ENCODE measurements at regions not wholly inside any gene's neighbourhood (a gene's known extent, or its start where the extent isn't known, plus 50 kb on each side); places are given as distances from the start of the nearest gene placed in this dataset.

DNA sequence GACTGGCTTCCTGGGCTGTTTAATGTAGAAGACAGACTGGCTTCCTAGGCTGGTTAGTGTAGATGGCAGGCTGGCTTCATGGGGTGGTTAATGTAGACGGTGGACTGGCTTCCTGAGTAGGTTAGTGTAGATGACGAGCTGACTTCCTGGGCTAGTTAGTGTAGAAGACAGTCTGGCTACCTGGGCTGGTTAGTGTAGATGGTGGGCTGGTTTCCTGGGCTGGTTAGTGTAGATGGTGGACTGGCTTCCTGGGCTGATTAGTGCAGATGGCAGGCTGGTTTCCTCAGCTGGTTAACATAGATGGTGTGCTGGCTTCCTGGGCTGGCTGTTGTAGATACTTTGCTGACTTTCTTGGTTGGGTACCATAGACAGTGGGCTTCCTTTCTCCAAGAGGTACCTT, 122.9 kb upstream of the PPP2R2D start:
- Histone ChIP-seq H3K27ac (ENCODE audit: low read length) (no peak overlapping the region), H3K4me1 (ENCODE audit: low read length) (no peaks in the 10 kb centered on the region), H3K27me3 (replicated peaks; ENCODE audit: insufficient read depth, low read length) (no peaks in the 10 kb centered on the region; the same call in 1 of the 2 replicates), H3K9me3 (replicated peaks; ENCODE audit: insufficient read depth, low read length) (no peaks in the 10 kb centered on the region), H3K79me2 (ENCODE audit: low read length) (no peaks in the 10 kb centered on the region), H3K9me2 (replicated peaks; ENCODE audit: insufficient read depth, low read length) (no peaks in the 10 kb centered on the region), H3F3A (ENCODE audit: insufficient read depth, low read length) (no peaks in the 10 kb centered on the region), H3K36me3 (replicated peaks; ENCODE audit: insufficient read depth, low read length) (no peaks in the 10 kb centered on the region), H3K4me3 (ENCODE audit: low read length) (no peak overlapping the region), H3K9ac (ENCODE audit: low read length) (no peak overlapping the region), H3K4me2 (ENCODE audit: low read depth, low read length) (no peak overlapping the region), H4K20me1 (ENCODE audit: insufficient read depth, low read length) (no peaks in the 10 kb centered on the region), H2AFZ (ENCODE audit: low read length) (no peak overlapping the region)
- no peak for TF ChIP-seq EZH2 (optimal IDR thresholded peaks at IDR 0.05; ENCODE audit: low read depth, low read length)
- TF ChIP-seq, protein P1, sequence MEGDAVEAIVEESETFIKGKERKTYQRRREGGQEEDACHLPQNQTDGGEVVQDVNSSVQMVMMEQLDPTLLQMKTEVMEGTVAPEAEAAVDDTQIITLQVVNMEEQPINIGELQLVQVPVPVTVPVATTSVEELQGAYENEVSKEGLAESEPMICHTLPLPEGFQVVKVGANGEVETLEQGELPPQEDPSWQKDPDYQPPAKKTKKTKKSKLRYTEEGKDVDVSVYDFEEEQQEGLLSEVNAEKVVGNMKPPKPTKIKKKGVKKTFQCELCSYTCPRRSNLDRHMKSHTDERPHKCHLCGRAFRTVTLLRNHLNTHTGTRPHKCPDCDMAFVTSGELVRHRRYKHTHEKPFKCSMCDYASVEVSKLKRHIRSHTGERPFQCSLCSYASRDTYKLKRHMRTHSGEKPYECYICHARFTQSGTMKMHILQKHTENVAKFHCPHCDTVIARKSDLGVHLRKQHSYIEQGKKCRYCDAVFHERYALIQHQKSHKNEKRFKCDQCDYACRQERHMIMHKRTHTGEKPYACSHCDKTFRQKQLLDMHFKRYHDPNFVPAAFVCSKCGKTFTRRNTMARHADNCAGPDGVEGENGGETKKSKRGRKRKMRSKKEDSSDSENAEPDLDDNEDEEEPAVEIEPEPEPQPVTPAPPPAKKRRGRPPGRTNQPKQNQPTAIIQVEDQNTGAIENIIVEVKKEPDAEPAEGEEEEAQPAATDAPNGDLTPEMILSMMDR (IDR thresholded peaks at IDR 0.05; ENCODE audit: low read length) = no peak
- TF ChIP-seq EZH2phosphoT487 (IDR thresholded peaks at IDR 0.05; ENCODE audit: low read length) = no peak
- no peak for DNase-seq

DNA sequence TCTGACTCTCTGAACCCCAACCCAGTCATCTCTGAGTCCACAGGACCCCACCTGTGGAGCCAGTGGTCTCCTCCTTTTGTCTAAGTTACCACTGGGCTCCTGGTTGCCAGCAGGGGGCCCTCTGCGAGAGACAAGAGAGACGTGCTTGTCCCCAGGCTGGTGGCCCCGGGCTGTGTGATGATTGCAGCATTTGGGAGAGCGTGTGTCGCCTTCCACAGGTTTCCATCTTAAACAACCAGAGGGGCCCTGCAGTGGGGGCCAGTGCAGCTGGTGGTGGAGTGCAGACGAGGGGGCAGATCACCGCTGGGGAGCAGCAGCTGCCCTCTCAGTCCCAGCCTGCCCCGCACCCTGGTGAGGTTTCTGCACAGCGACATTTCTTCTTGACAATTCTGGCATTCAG, 122.4 kb upstream of the PPP2R2D start:
- Histone ChIP-seq H3K9me2 (replicated peaks; ENCODE audit: insufficient read depth, low read length) (no peaks in the 10 kb centered on the region), H2AFZ (ENCODE audit: low read length) (no peak overlapping the region), H3K36me3 (replicated peaks; ENCODE audit: insufficient read depth, low read length) (no peaks in the 10 kb centered on the region), H3K27ac (ENCODE audit: low read length) (no peak overlapping the region), H3K4me1 (ENCODE audit: low read length) (no peaks in the 10 kb centered on the region), H3K79me2 (ENCODE audit: low read length) (no peaks in the 10 kb centered on the region), H3K4me2 (ENCODE audit: low read depth, low read length) (no peak overlapping the region), H3K27me3 (replicated peaks; ENCODE audit: insufficient read depth, low read length) (no peaks in the 10 kb centered on the region; the same call in 1 of the 2 replicates), H3F3A (ENCODE audit: insufficient read depth, low read length) (no peaks in the 10 kb centered on the region), H3K9ac (ENCODE audit: low read length) (no peak overlapping the region), H3K4me3 (ENCODE audit: low read length) (no peak overlapping the region), H4K20me1 (ENCODE audit: insufficient read depth, low read length) (no peaks in the 10 kb centered on the region), H3K9me3 (replicated peaks; ENCODE audit: insufficient read depth, low read length) (no peaks in the 10 kb centered on the region)
- DNase-seq = no peak
- TF ChIP-seq EZH2phosphoT487 (IDR thresholded peaks at IDR 0.05; ENCODE audit: low read length) (no peak), EZH2 (optimal IDR thresholded peaks at IDR 0.05; ENCODE audit: low read depth, low read length) (no peak)
- TF ChIP-seq, protein P1 (IDR thresholded peaks at IDR 0.05; ENCODE audit: low read length) = no peak

DNA sequence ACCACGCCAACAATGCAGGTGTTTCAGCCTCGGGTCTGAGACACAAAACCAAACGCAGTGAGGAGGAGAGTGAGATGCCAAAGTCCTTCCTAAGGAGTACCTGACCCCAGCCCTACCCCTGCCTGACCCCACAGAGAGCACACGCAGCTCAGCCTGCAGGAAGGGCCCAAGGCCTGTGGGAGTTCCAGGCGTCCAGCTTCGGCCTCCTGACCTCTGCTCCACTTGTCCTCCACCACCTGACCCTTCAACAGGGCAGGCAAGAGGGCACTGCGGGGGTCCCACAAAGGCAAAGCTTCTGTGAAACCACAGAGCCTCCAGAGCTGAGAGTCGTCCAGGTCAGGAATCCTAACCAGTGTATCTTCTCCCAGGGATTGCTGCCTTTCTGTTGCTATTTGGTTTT, 122.0 kb upstream of the PPP2R2D start:
- no peaks in the 10 kb centered on the region; the same call in 1 of the 2 replicates for H3K27me3 ChIP-seq (replicated peaks; ENCODE audit: insufficient read depth, low read length)

More for the DNA sequence above, 122.0 kb upstream of the PPP2R2D start:
- Histone ChIP-seq H3K79me2 (ENCODE audit: low read length) (no peaks in the 10 kb centered on the region), H3K4me1 (ENCODE audit: low read length) (no peaks in the 10 kb centered on the region), H3K4me2 (ENCODE audit: low read depth, low read length) (no peak overlapping the region), H4K20me1 (ENCODE audit: insufficient read depth, low read length) (no peaks in the 10 kb centered on the region), H3K36me3 (replicated peaks; ENCODE audit: insufficient read depth, low read length) (no peaks in the 10 kb centered on the region), H3F3A (ENCODE audit: insufficient read depth, low read length) (no peaks in the 10 kb centered on the region), H3K27ac (ENCODE audit: low read length) (no peak overlapping the region), H3K9me2 (replicated peaks; ENCODE audit: insufficient read depth, low read length) (no peaks in the 10 kb centered on the region), H3K9ac (ENCODE audit: low read length) (no peak overlapping the region), H3K9me3 (replicated peaks; ENCODE audit: insufficient read depth, low read length) (no peaks in the 10 kb centered on the region), H3K4me3 (ENCODE audit: low read length) (no peak overlapping the region), H2AFZ (ENCODE audit: low read length) (no peak overlapping the region)
- TF ChIP-seq EZH2 (optimal IDR thresholded peaks at IDR 0.05; ENCODE audit: low read depth, low read length) (no peak), EZH2phosphoT487 (IDR thresholded peaks at IDR 0.05; ENCODE audit: low read length) (no peak)
- TF ChIP-seq, protein P1 (IDR thresholded peaks at IDR 0.05; ENCODE audit: low read length) = no peak
- DNase-seq = no peak

Measured in MM.1S (cell line).